GM19468 (cell line): ENCODE measurements at regions not wholly inside any gene's neighbourhood (a gene's known extent, or its start where the extent isn't known, plus 50 kb on each side); places are given as distances from the start of the nearest gene placed in this dataset.
"Not testable (repeated sequence)": the region's sequence is repeated elsewhere in the genome, so short reads cannot be mapped to it uniquely, and the experiment has no call there.

ENCODE experiments used
- ATAC-seq: cut with Tn5 transposase; IDR thresholded peaks from one replicate; pipeline ENCODE4 v1.9.1; 2021; ENCODE audit warnings: mild to moderate bottlenecking, moderate library complexity, moderate number of reproducible peaks; ENCODE audit not compliant: unreplicated experiment; ENCODE audit errors: extremely low read depth

GRCh38 chr4:67412153-67412712 is 133.1 kb downstream of the CENPC start:
- not testable (repeated sequence) for ATAC-seq

GRCh38 chr4:67403342-67403741 is 142.0 kb downstream of the CENPC start:
- ATAC-seq = no peak

GRCh38 chr4:67401902-67402301 is 143.4 kb downstream of the CENPC start:
- no peak for ATAC-seq

GRCh38 chr4:67397931-67398330 is 147.4 kb downstream of the CENPC start:
- ATAC-seq = no peak

GRCh38 chr4:67397031-67397430 is 148.3 kb downstream of the CENPC start:
- no peak for ATAC-seq

GRCh38 chr4:67396008-67396407 is 149.3 kb downstream of the CENPC start:
- no peak for ATAC-seq

GRCh38 chr4:67394879-67395278 is 150.4 kb downstream of the CENPC start:
- ATAC-seq = no peak

- ATAC-seq = no peak
These were observed 151.5 kb downstream of the CENPC start for GRCh38 chr4:67393699-67394281.

- ATAC-seq = no peak
These were observed 152.3 kb downstream of the CENPC start for GRCh38 chr4:67393007-67393406.

- not testable (repeated sequence) for ATAC-seq
These were observed 163.9 kb downstream of the CENPC start for GRCh38 chr4:67381406-67381804.

- ATAC-seq = not testable (repeated sequence)
These were observed 164.4 kb downstream of the CENPC start for GRCh38 chr4:67380702-67381405.

GRCh38 chr4:67380154-67380553 is 165.1 kb downstream of the CENPC start:
- ATAC-seq = no peak

GRCh38 chr4:67375291-67375690 is 170.0 kb downstream of the CENPC start:
- no peak for ATAC-seq

GRCh38 chr4:67371615-67372014 is 173.7 kb downstream of the CENPC start:
- ATAC-seq = no peak

- ATAC-seq = no peak
These were observed 178.9 kb downstream of the CENPC start for GRCh38 chr4:67366311-67366861.

GRCh38 chr4:67365661-67366245 is 179.6 kb downstream of the CENPC start:
- no peak for ATAC-seq

GRCh38 chr4:67355806-67356205 is 189.5 kb downstream of the CENPC start:
- no peak for ATAC-seq

- no peak for ATAC-seq
These were observed 198.6 kb downstream of the CENPC start for GRCh38 chr4:67346654-67347053.

- no peak for ATAC-seq
These were observed 200.5 kb downstream of the CENPC start for GRCh38 chr4:67344594-67345380.

GRCh38 chr4:67343199-67343598 is 202.1 kb downstream of the CENPC start:
- ATAC-seq = no peak
